ENCODE measurements at regions not wholly inside any gene's neighbourhood (a gene's known extent, or its start where the extent isn't known, plus 50 kb on each side); places are given as distances from the start of the nearest gene placed in this dataset.
"Not testable (repeated sequence)": the region's sequence is repeated elsewhere in the genome, so short reads cannot be mapped to it uniquely, and the experiment has no call there.

DNA sequence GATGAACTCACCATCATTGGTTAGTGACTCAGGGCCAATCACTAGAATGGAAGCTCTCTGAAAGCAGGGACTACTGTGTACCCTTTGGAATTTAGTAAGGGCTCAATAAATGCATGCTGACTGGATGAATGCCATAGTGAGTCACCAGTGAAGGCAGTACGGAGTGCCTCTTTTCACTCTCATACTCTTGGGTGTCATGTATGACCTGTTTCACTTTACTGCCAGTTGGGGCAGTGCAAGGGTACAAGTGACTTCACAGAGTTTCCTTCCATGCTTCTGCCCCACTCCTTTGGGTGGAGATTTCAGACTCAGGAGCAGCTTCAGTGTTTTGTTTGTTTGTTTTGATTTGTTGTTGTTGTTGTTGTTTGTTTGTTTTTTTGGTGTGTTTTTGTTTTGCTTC lies 57.7 kb downstream of the SOX3 start:
- DNase-seq, result no peak

GRCh38 chrX:140440876-140441275 lies 64.0 kb downstream of the SOX3 start:
- DNase-seq, result no peak

DNA sequence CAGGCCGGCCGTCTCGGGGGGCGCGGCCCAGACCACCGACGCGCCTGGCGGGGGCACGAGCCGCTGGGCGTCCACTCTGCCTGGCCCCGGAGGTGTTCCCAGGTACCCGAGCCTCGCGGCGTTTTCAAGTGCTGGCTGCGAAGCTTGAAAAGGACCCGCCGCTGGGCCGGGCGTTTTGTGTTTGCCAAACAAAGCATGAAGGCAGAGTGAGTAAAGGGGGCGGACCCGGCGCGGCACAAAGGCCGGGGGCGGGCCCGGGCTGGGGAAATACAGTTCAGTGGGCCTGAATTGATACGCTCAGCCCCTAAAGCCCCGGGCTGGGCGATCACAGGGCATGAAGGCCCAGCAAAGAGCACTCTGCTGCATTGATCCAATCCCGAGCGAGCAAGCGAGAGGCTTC lies 65.4 kb downstream of the SOX3 start:
- DNase-seq, result no peak

DNA sequence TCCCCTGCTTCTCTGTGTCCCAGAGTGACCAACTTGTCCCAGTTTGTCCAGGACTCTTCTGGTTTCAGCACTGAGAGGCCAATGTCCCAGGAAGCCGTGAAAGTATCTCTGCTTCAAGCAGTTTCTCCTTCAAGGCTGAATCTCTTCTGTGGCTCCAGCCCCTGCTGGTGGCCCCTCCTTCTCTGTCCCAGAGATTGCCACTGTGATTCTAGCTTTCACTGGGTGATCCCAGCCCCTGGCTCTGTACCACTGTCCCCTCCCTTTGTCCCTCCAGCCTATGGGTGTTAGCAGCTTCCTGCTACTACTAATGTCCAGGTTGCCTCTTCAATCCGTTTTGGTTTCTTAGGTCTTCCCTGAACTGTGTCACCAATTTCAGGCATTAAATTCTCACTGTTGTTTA lies 70.5 kb downstream of the SOX3 start:
- no peak for DNase-seq

GRCh38 chrX:140433582-140433981 lies 71.3 kb downstream of the SOX3 start:
- no peak for DNase-seq

DNA sequence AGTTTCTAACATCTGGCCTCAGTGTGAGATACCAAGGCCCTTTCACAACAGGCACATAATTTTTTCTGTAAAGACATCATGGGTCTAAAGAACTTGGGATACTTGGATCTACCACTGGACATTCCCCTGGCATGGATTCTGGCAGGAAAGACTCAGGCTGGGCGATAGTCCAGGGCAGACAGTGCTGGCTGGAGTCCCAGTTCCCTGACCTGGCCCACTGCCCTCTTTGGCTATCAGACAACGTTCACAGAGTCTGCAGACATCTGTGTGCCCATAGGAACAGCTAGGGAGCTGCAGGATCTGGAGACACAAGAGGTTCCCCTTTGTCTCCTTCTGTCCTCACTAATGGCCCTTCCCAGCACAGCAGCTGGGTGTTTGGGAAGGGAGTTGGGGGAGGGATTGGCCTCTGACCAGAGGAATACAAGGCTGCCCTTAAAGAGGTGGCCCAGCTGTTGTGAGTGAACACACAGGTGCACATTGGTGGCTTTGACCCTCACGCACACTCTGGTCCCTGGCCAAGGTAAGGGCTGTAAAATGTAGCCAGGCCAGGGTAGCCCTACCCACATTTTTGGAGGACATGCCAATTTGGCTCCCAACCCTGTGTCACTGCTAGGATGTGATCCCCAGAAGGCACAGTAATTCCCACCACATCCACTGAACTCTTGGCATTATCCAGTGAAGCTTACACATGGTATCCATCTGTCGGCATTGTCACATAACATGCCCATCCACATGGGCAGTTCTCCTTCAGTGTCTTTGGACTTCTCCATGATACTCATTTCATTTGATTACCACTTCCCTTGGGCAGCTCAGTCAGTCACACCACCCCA lies 72.3 kb downstream of the SOX3 start:
- no peak for DNase-seq

- DNase-seq, result no peak
Observed at GRCh38 chrX:140431521-140431920, 73.3 kb downstream of the SOX3 start.

GRCh38 chrX:140425712-140426395 lies 79.0 kb downstream of the SOX3 start:
- no peak for DNase-seq

- no peak for DNase-seq
Observed at GRCh38 chrX:140422501-140422900, 82.4 kb downstream of the SOX3 start.

DNA sequence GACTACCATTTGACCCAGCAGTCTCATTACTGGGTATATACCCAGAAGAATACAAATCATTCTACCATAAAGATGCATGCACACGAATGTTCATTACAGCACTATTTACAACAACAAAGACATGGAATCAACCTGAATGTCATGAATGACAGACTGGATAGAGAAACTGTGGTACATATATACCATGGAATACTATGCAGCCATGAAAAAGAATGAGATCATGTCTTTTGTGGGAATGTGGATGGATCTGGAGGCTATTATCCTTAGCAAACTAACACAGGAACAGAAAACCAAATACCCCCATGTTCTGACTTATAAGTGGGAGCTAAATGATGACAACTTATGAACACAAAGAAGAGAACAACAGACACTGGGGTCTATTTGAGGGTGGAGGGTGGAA lies 102.7 kb downstream of the SOX3 start:
- not testable (repeated sequence) for DNase-seq

DNA sequence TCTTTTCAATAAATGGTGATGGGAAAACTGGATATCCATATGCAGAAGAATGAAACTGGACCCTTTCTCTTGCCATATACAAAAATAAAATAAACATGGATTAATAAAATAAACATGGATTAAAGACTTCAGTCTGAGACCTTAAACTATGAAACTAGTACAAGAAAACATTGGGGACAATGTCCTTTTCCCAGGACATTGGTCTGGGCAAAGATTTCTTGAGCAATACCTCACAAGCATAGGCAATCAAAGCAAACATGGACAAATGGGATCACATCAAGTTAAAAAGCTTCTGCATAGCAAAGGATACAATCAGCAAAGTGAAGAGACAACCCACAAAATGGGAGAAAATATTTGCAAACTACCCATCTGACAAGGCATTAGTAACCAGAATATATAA lies 108.5 kb downstream of the SOX3 start:
- not testable (repeated sequence) for DNase-seq

GRCh38 chrX:140393507-140393906 lies 111.4 kb downstream of the SOX3 start:
- DNase-seq, result no peak

DNA sequence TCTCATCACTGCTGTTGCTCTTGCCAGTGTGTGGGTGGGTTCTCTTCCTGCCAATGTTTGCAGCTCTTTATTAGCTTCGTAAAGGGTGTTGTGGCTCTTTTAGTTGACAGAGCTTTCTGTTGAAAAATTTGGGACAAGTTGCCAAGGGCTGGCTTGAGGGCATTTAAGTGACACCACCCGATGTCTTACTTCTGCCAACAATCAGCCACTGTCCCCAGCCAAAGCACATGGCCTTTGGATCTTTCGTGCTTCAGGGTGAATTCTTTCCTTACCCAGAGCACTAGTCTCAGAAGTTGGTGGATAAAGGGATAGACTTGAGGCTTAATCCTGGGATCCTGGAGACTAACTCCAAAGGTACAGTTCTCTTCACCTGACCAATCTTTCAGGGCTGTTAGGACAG lies 113.6 kb downstream of the SOX3 start:
- no peak for DNase-seq

GRCh38 chrX:140389331-140389730 lies 115.5 kb downstream of the SOX3 start:
- no peak for DNase-seq

GRCh38 chrX:140362861-140363260 lies 142.0 kb downstream of the SOX3 start:
- no peak for DNase-seq

- DNase-seq, result no peak
Observed at GRCh38 chrX:140360924-140361323, 143.9 kb downstream of the SOX3 start.

GRCh38 chrX:140360284-140360683 lies 144.6 kb downstream of the SOX3 start:
- no peak for DNase-seq

GRCh38 chrX:140355922-140356321 lies 148.9 kb downstream of the SOX3 start:
- DNase-seq, result no peak

DNA sequence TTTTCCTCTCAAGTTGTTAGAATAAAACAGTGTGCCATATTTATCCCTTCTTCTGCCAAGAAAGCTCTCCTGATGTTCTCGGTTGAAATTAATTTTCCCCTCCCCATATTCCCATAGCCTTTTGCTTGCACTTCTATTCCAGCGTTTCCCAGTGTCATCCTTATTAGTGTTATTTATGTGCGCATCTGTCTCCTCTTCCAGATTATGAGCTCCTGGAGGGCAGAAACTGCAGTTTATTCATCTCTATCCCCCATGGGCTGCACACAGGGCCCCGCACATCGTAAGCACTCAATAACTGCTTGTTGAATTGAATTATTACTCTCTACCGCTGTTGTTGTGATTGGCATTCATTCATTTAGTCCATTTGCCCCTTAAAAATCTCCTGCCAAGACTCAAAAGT lies 149.4 kb downstream of the SOX3 start:
- no peak for DNase-seq

GRCh38 chrX:140354431-140355120 lies 150.3 kb downstream of the SOX3 start:
- no peak for DNase-seq

DNA sequence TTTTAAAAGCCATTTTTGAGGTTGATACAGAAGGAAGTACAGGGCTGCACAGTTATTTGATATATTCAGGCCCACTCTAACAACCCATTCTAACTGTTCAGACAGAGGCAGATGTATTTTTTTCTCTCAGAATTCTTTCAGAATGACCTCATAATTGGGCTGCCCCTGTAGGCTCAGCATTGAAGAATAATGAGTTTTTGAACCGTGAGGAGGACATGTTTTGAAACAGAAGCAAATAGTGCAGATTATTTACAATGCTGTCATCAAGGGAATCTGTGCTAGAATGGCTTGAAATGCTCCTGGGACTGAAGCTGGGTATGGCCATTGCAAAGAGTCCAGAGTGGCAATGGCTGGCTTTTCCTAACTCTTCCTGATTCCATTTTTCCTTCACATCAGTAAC lies 158.1 kb downstream of the SOX3 start:
- DNase-seq, result no peak

DNA sequence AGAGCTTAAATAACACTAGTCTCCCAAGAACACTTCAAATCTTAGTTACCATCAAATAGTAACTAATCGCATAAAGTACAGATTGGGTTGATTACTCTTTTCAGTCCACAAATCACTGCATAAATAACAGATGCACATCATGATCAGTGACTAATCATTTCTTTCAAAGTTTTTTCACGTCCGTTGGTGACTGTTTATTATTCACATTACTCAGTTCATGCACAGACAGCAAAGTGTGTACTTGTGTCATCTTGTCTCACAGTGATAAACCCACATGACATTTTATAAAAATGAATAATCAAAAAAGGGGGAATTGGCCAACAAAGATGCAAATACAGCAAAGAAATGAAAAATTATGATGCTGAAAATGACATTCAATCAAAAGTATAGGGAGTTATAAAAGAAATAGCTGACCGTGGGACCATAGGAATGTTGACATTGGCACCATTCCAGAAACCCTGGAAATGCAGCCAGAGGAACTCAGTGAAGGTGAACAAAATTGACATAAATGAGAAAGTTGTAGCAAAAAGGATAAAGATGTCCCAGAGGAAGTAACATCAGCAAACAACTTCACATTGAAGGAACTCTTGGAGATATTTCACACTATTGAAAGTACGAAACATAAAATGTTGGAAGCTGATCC lies 161.5 kb downstream of the SOX3 start:
- no peak for DNase-seq

DNA sequence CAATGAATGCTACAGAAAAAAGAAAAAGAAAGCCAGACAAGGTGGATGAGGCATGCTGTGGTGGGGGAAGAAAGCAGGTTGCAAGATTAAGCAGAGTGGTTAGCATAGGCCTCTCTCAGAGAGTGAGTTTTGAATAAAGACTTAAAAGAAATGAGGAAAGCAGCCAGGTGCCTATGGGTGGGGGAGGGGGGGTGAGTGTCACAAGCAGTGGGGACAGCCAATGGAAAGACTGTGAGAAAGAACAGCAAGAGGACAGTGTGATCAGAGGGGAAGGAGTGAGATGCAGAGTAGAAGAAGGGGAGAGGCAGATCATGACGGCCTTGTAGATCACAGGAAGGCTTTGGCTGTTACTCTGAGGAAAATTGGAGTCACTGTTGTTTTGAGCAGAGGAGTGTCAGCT lies 162.5 kb downstream of the SOX3 start:
- DNase-seq, result no peak

All from stimulated activated CD4-positive, alpha-beta T cell treated with anti-CD3 and anti-CD28 coated beads, Interleukin-4, amount 100 ng/mL, for 1 hour (primary cell).